ENCODE measurements at regions not wholly inside any gene's neighbourhood (a gene's known extent, or its start where the extent isn't known, plus 50 kb on each side); places are given as distances from the start of the nearest gene placed in this dataset.
"Not testable (repeated sequence)": the region's sequence is repeated elsewhere in the genome, so short reads cannot be mapped to it uniquely, and the experiment has no call there.

GRCh38 chr5:106254784-106255183 is 1416.0 kb downstream of the EFNA5 start (continued):
- no peak for TF ChIP-seq ATF3 (IDR thresholded peaks at IDR 0.05)

- H3K4me1 ChIP-seq (ENCODE audit: control insufficient read depth in 4 of 4, insufficient read depth in 4 of 4, low read length in 3 of 4); H3K27me3 ChIP-seq (ENCODE audit: control insufficient read depth in 4 of 4, insufficient read depth in 4 of 4, low read length in 3 of 4); H3K4me3 ChIP-seq (ENCODE audit: low read depth in 1 of 3, low read length in 3 of 3); H3K9me3 ChIP-seq (ENCODE audit: control insufficient read depth in 4 of 4, low read length in 3 of 4); H3K36me3 ChIP-seq (ENCODE audit: control insufficient read depth in 4 of 4, insufficient read depth in 3 of 4, low read depth in 1 of 4, low read length in 3 of 4); H3K9ac ChIP-seq (ENCODE audit: low read depth in 1 of 2, low read length in 2 of 2); DNase-seq (ENCODE audit: low spot score); H3K27ac ChIP-seq (ENCODE audit: low read depth in 1 of 2, low read length in 2 of 2): not testable (repeated sequence)
- 86% methylated on average over 46 of the region's 46 CpGs for whole genome bisulfite sequencing
These were observed 1424.5 kb downstream of the EFNA5 start for GRCh38 chr5:106246044-106246745.

GRCh38 chr5:106241409-106241808 is 1429.3 kb downstream of the EFNA5 start:
- Histone ChIP-seq H3K27ac (ENCODE audit: low read depth in 1 of 2, low read length in 2 of 2) (no peak overlapping the region), H3K9me3 (ENCODE audit: control insufficient read depth in 4 of 4, low read length in 3 of 4) (no peaks in the 10 kb centered on the region), H3K4me3 (ENCODE audit: low read depth in 1 of 3, low read length in 3 of 3) (no peak overlapping the region), H3K36me3 (ENCODE audit: control insufficient read depth in 4 of 4, insufficient read depth in 3 of 4, low read depth in 1 of 4, low read length in 3 of 4) (no peaks in the 10 kb centered on the region), H3K27me3 (ENCODE audit: control insufficient read depth in 4 of 4, insufficient read depth in 4 of 4, low read length in 3 of 4) (no peaks in the 10 kb centered on the region), H3K4me1 (ENCODE audit: control insufficient read depth in 4 of 4, insufficient read depth in 4 of 4, low read length in 3 of 4) (no peaks in the 10 kb centered on the region), H3K9ac (ENCODE audit: low read depth in 1 of 2, low read length in 2 of 2) (no peak overlapping the region)
- TF ChIP-seq JUND (IDR thresholded peaks at IDR 0.05) (no peak), RXRA (IDR thresholded peaks at IDR 0.05) (no peak), RAD21 (IDR thresholded peaks at IDR 0.05) (no peak), NR2F2 (IDR thresholded peaks at IDR 0.05) (no peak), EGR1 (IDR thresholded peaks at IDR 0.05; ENCODE audit: low read depth in 2 of 2) (no peak), HNF4G (IDR thresholded peaks at IDR 0.05) (no peak), CTCF (IDR thresholded peaks at IDR 0.05; ENCODE audit: low read depth, low read length, missing input control) (no peak), REST (IDR thresholded peaks at IDR 0.05) (no peak)
- no peak for DNase-seq (ENCODE audit: low spot score)

Measured in liver (tissue), 8 donors.